GM12874 (cell line): ENCODE measurements at regions not wholly inside any gene's neighbourhood (a gene's known extent, or its start where the extent isn't known, plus 50 kb on each side); places are given as distances from the start of the nearest gene placed in this dataset.

Experiments used
- CTCF ChIP-seq: IDR thresholded peaks from 2 replicates; pipeline ENCODE4 v1.5.1; 2011; ENCODE audit warnings: low read depth, mild to moderate bottlenecking, control low read depth, low read length, moderate library complexity; ENCODE audit not compliant: insufficient read depth

- TF ChIP-seq CTCF = no peak
Measured at GRCh38 chr19:31402529-31403316, 53.5 kb upstream of the TSHZ3 start.

GRCh38 chr19:31406106-31406505 lies 56.9 kb upstream of the TSHZ3 start:
- no peak for TF ChIP-seq CTCF

- TF ChIP-seq CTCF = no peak
Measured at GRCh38 chr19:31408460-31409124, 59.4 kb upstream of the TSHZ3 start.

GRCh38 chr19:31413353-31413752 lies 64.1 kb upstream of the TSHZ3 start:
- TF ChIP-seq CTCF = no peak

GRCh38 chr19:31415322-31415721 lies 66.1 kb upstream of the TSHZ3 start:
- no peak for TF ChIP-seq CTCF

GRCh38 chr19:31416548-31416947 lies 67.3 kb upstream of the TSHZ3 start:
- TF ChIP-seq CTCF = no peak

- no peak for TF ChIP-seq CTCF
Measured at GRCh38 chr19:31418055-31418454, 68.8 kb upstream of the TSHZ3 start.
